H1 (cell line): ENCODE measurements at regions not wholly inside any gene's neighbourhood (a gene's known extent, or its start where the extent isn't known, plus 50 kb on each side); places are given as distances from the start of the nearest gene placed in this dataset.

Experiments used
- BRCA1 ChIP-seq: IDR thresholded peaks from 2 replicates; pipeline ENCODE4 v1.6.1; 2012; ENCODE audit warnings: low read depth, low read length, improper control_type of control experiment
- CTBP2 ChIP-seq: IDR thresholded peaks from 2 replicates; pipeline ENCODE4 v1.7.0; 2011; ENCODE audit warnings: borderline replicate concordance, mild to moderate bottlenecking, moderate library complexity, mixed read lengths, low read length; ENCODE audit not compliant: insufficient read depth, insufficient read length
- RBBP5 ChIP-seq: IDR thresholded peaks from 2 replicates; pipeline ENCODE4 v1.7.1; 2012; ENCODE audit warnings: low read depth, mild to moderate bottlenecking, inconsistent platforms, low read length, moderate library complexity, borderline replicate concordance
- TF ChIP-seq, protein P1 (sequence below): IDR thresholded peaks from 2 replicates; pipeline ENCODE4 v1.6.1; 2012; ENCODE audit warnings: inconsistent platforms

DNA sequence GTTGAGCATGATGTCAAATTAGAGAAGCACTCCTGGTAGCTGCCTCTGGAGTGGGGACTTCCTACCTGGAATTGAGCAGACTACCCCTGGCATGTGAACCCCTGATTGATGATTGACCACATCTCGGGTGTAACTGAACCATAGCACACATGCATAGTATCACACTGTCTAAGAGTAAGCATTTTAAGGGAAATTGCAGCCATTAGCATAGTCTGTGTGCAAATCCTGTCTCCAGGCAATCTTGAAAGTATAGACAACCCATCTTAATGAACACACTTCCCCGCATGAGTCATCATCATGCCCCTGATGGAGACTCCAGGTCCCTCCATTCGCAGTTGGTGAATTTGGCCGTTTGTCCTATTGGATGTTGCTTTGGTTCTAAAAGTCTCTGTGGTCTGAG is 131.3 kb downstream of the C11orf91 start (continued):
- TF ChIP-seq CTBP2 = no peak
- TF ChIP-seq BRCA1 = no peak
- TF ChIP-seq RBBP5 = no peak
- TF ChIP-seq, protein P1, sequence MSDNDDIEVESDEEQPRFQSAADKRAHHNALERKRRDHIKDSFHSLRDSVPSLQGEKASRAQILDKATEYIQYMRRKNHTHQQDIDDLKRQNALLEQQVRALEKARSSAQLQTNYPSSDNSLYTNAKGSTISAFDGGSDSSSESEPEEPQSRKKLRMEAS = no peak
